HUES6 (cell line): ENCODE measurements at regions not wholly inside any gene's neighbourhood (a gene's known extent, or its start where the extent isn't known, plus 50 kb on each side); places are given as distances from the start of the nearest gene placed in this dataset.

Source experiments
- H3K27ac ChIP-seq: 2 replicates; pipeline ENCODE4 v1.7.0; 2013; ENCODE audit warnings: low read depth, mild to moderate bottlenecking, low read length, inconsistent platforms
- H3K27me3 ChIP-seq: 2 replicates; pipeline ENCODE4 v1.6.1; 2013; ENCODE audit warnings: low read length; ENCODE audit not compliant: control insufficient read depth, insufficient read depth
- H3K36me3 ChIP-seq: 2 replicates; pipeline ENCODE4 v1.6.1; 2013; ENCODE audit warnings: low read length; ENCODE audit not compliant: control insufficient read depth, insufficient read depth
- H3K4me1 ChIP-seq: 2 replicates; pipeline ENCODE4 v1.6.1; 2013; ENCODE audit warnings: low read length; ENCODE audit not compliant: control insufficient read depth, insufficient read depth
- H3K4me3 ChIP-seq: 2 replicates; pipeline ENCODE4 v1.5.1; 2013; ENCODE audit warnings: low read depth, low read length
- H3K9ac ChIP-seq: one replicate; pipeline ENCODE4 v1.6.1; 2013; ENCODE audit warnings: mild to moderate bottlenecking, low read length
- H3K9me3 ChIP-seq: 2 replicates; pipeline ENCODE4 v1.6.1; 2013; ENCODE audit warnings: low read depth, low read length; ENCODE audit not compliant: control insufficient read depth, insufficient read depth

GRCh38 chr1:56115701-56116100, 463.7 kb downstream of the PLPP3 start:
- peaks cover 4% of the 10 kb centered on the region; the same call in 1 of the 2 replicates for H3K9me3 ChIP-seq
- H3K27me3 ChIP-seq: no peaks in the 10 kb centered on the region
- H3K9ac ChIP-seq: no peak overlapping the region
- H3K4me3 ChIP-seq: no peak overlapping the region
- no peaks in the 10 kb centered on the region for H3K36me3 ChIP-seq
- no peaks in the 10 kb centered on the region for H3K4me1 ChIP-seq
- H3K27ac ChIP-seq: no peak overlapping the region

GRCh38 chr1:56113679-56114078, 465.7 kb downstream of the PLPP3 start:
- Histone ChIP-seq H3K36me3 (no peaks in the 10 kb centered on the region), H3K27me3 (no peaks in the 10 kb centered on the region), H3K4me1 (no peaks in the 10 kb centered on the region), H3K9ac (no peak overlapping the region), H3K27ac (no peak overlapping the region), H3K4me3 (no peak overlapping the region), H3K9me3 (peaks cover 4% of the 10 kb centered on the region; the same call in 1 of the 2 replicates)

GRCh38 chr1:56107275-56107638, 472.1 kb downstream of the PLPP3 start:
- peaks cover 18% of the 10 kb centered on the region; the same call in 1 of the 2 replicates for H3K9me3 ChIP-seq
- H3K4me3 ChIP-seq: no peak overlapping the region
- H3K9ac ChIP-seq: no peak overlapping the region
- H3K27ac ChIP-seq: no peak overlapping the region
- H3K27me3 ChIP-seq: no peaks in the 10 kb centered on the region
- no peaks in the 10 kb centered on the region for H3K36me3 ChIP-seq
- H3K4me1 ChIP-seq: no peaks in the 10 kb centered on the region

- no peak overlapping the region for H3K9ac ChIP-seq
- H3K27ac ChIP-seq: no peak overlapping the region
- no peaks in the 10 kb centered on the region for H3K4me1 ChIP-seq
- H3K9me3 ChIP-seq: peaks cover 15% of the 10 kb centered on the region; the same call in 1 of the 2 replicates
- no peaks in the 10 kb centered on the region for H3K27me3 ChIP-seq
- H3K4me3 ChIP-seq: no peak overlapping the region
- no peaks in the 10 kb centered on the region for H3K36me3 ChIP-seq
Observed at GRCh38 chr1:56106531-56107274, 472.7 kb downstream of the PLPP3 start.

GRCh38 chr1:56105397-56105796, 474.0 kb downstream of the PLPP3 start:
- H3K4me3 ChIP-seq: no peak overlapping the region

GRCh38 chr1:56099766-56100265, 479.5 kb downstream of the PLPP3 start:
- no peak overlapping the region for H3K4me3 ChIP-seq
- H3K27ac ChIP-seq: no peak overlapping the region
- no peak overlapping the region for H3K9ac ChIP-seq
- 0 out of 2 replicates have a peak, but pooled peaks cover 7% of the 10 kb centered on the region for H3K9me3 ChIP-seq
- no peaks in the 10 kb centered on the region for H3K27me3 ChIP-seq
- no peaks in the 10 kb centered on the region for H3K4me1 ChIP-seq
- H3K36me3 ChIP-seq: no peaks in the 10 kb centered on the region

More at GRCh38 chr1:56105397-56105796, 474.0 kb downstream of the PLPP3 start:
- Histone ChIP-seq H3K4me1 (no peaks in the 10 kb centered on the region), H3K36me3 (no peaks in the 10 kb centered on the region), H3K27me3 (no peaks in the 10 kb centered on the region), H3K9me3 (0 out of 2 replicates have a peak, but pooled peaks cover 15% of the 10 kb centered on the region), H3K9ac (no peak overlapping the region), H3K27ac (no peak overlapping the region)

- Histone ChIP-seq H3K36me3 (no peaks in the 10 kb centered on the region), H3K4me1 (no peaks in the 10 kb centered on the region), H3K9me3 (0 out of 2 replicates have a peak, but pooled peaks cover under 1% of the 10 kb centered on the region), H3K27ac (no peak overlapping the region), H3K4me3 (no peak overlapping the region), H3K9ac (no peak overlapping the region), H3K27me3 (no peaks in the 10 kb centered on the region)
Observed at GRCh38 chr1:56098946-56099345, 480.4 kb downstream of the PLPP3 start.

- H3K9ac ChIP-seq: no peak overlapping the region
- H3K27me3 ChIP-seq: no peaks in the 10 kb centered on the region
- H3K36me3 ChIP-seq: no peaks in the 10 kb centered on the region
- no peak overlapping the region for H3K4me3 ChIP-seq
- H3K27ac ChIP-seq: no peak overlapping the region
- H3K4me1 ChIP-seq: no peaks in the 10 kb centered on the region
- no peaks in the 10 kb centered on the region for H3K9me3 ChIP-seq
Observed at GRCh38 chr1:56097713-56098112, 481.6 kb downstream of the PLPP3 start.

GRCh38 chr1:56095696-56096665, 483.4 kb downstream of the PLPP3 start:
- Histone ChIP-seq H3K4me3 (no peak overlapping the region), H3K9me3 (no peaks in the 10 kb centered on the region), H3K36me3 (no peaks in the 10 kb centered on the region), H3K4me1 (no peaks in the 10 kb centered on the region), H3K9ac (no peak overlapping the region), H3K27ac (no peak overlapping the region), H3K27me3 (no peaks in the 10 kb centered on the region)

- Histone ChIP-seq H3K27me3 (no peaks in the 10 kb centered on the region), H3K9me3 (no peaks in the 10 kb centered on the region; the same call in 1 of the 2 replicates), H3K4me3 (no peak overlapping the region), H3K27ac (no peak overlapping the region), H3K4me1 (no peaks in the 10 kb centered on the region), H3K9ac (no peak overlapping the region), H3K36me3 (no peaks in the 10 kb centered on the region)
Observed at GRCh38 chr1:56094168-56094567, 485.2 kb downstream of the PLPP3 start.
